Nephron (organoid): ENCODE measurements at regions not wholly inside any gene's neighbourhood (a gene's known extent, or its start where the extent isn't known, plus 50 kb on each side); places are given as distances from the start of the nearest gene placed in this dataset.

Experiments used
- H3K27ac Mint-ChIP-seq, 3 experiments: 2 replicates each; pipeline ENCODE4 v1.8.0; 2020; ENCODE audit warnings: mixed read lengths in 3 of 3, mild to moderate bottlenecking in 2 of 3, moderate library complexity in 1 of 3
- H3K27me3 Mint-ChIP-seq: 2 replicates; pipeline ENCODE4 v1.8.0; 2021; ENCODE audit warnings: low read depth, mild to moderate bottlenecking, moderate library complexity, mixed read lengths
- H3K36me3 Mint-ChIP-seq: 2 replicates; pipeline ENCODE4 v1.8.0; 2020; ENCODE audit warnings: low read depth, mixed read lengths
- H3K4me1 Mint-ChIP-seq: 2 replicates; pipeline ENCODE4 v1.8.0; 2020; ENCODE audit warnings: mixed read lengths
- H3K4me3 Mint-ChIP-seq, 3 experiments: 2 replicates each; pipeline ENCODE4 v1.8.0; 2020; ENCODE audit warnings: mild to moderate bottlenecking in 3 of 3, mixed read lengths in 3 of 3, moderate library complexity in 2 of 3
- H3K9me3 Mint-ChIP-seq: 2 replicates; pipeline ENCODE4 v1.8.0; 2020; ENCODE audit warnings: mixed read lengths
- CTCF ChIP-seq, 3 experiments: fragments of 200-600 bp; sonication (generic); IDR thresholded peaks; one replicate each; pipeline ENCODE4 v1.5.0; 2021; ENCODE audit warnings: antibody characterized with exemption in 3 of 3; ENCODE audit not compliant: unreplicated experiment in 3 of 3

DNA sequence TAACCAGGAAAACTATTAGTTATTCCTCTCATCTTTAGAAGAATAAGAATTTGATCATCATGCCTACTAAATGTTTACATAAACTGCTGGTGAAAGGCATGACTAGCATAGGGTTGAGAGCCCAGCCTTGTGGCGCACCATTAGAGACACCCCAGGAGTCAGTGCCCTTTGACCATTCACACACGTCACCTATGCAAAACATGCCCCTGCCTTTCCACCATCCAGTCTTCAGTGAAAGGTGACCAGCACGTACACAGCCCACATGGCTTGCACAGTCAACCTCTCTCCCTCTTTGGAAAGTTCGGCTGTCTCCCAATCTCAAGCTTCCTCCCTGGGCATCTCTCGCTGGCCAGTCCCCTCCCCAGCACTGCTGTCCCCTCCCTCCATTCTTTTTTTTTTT, 150.3 kb downstream of the ENGASE start:
- Mint-ChIP-seq H3K36me3 (no peaks in the 10 kb centered on the region), H3K4me3 (no peak overlapping the region), H3K27ac (no peak overlapping the region), H3K27me3 (peaks cover 62% of the 10 kb centered on the region), H3K4me1 (peaks cover 19% of the 10 kb centered on the region), H3K9me3 (no peaks in the 10 kb centered on the region)
- no peak for TF ChIP-seq CTCF (IDR thresholded peaks at IDR 0.05; ENCODE audit: unreplicated experiment in 3 of 3)

DNA sequence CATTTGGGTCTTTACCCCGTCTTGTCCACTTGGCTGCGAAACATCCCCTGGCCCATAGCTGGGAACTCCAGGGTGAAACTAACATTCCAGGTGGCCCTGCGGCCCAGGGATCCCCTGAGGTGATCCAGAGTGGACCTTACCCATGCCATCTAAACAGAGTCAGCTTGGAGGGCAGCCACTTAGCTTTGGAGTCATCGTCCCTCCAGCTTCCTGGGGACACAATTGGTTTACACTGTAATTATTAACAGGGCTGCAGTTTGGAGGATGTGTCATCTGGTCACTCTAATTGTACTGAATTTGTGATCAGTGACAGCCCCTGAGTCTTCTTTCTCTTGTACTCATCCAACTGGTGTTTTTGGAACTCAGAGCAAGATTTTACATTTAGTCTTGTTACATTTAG, 149.9 kb downstream of the ENGASE start:
- Mint-ChIP-seq H3K27ac (no peak overlapping the region), H3K27me3 (peaks cover 62% of the 10 kb centered on the region), H3K4me3 (no peak overlapping the region)

GRCh38 chr17:79223953-79224352, 149.3 kb downstream of the ENGASE start:
- no peak for TF ChIP-seq CTCF (IDR thresholded peaks at IDR 0.05; ENCODE audit: unreplicated experiment in 3 of 3)
- Mint-ChIP-seq H3K27ac (no peak overlapping the region), H3K36me3 (no peaks in the 10 kb centered on the region), H3K9me3 (no peaks in the 10 kb centered on the region), H3K4me3 (no peak overlapping the region), H3K27me3 (peaks cover 67% of the 10 kb centered on the region), H3K4me1 (peaks cover 19% of the 10 kb centered on the region)

More for the DNA sequence above, 149.9 kb downstream of the ENGASE start:
- no peaks in the 10 kb centered on the region for H3K9me3 Mint-ChIP-seq
- no peaks in the 10 kb centered on the region for H3K36me3 Mint-ChIP-seq
- peaks cover 19% of the 10 kb centered on the region for H3K4me1 Mint-ChIP-seq
- TF ChIP-seq CTCF (IDR thresholded peaks at IDR 0.05; ENCODE audit: unreplicated experiment in 3 of 3) = no peak

GRCh38 chr17:79223471-79223870, 148.8 kb downstream of the ENGASE start:
- Mint-ChIP-seq H3K4me1 (peaks cover 19% of the 10 kb centered on the region), H3K36me3 (no peaks in the 10 kb centered on the region), H3K9me3 (no peaks in the 10 kb centered on the region), H3K4me3 (no peak overlapping the region), H3K27ac (no peak overlapping the region), H3K27me3 (peaks cover 67% of the 10 kb centered on the region)
- TF ChIP-seq CTCF (IDR thresholded peaks at IDR 0.05; ENCODE audit: unreplicated experiment in 3 of 3) = no peak

- Mint-ChIP-seq H3K36me3 (no peaks in the 10 kb centered on the region), H3K9me3 (no peaks in the 10 kb centered on the region), H3K27me3 (peaks cover 67% of the 10 kb centered on the region), H3K4me1 (peaks cover 19% of the 10 kb centered on the region), H3K4me3 (no peak overlapping the region), H3K27ac (no peak overlapping the region)
- no peak for TF ChIP-seq CTCF (IDR thresholded peaks at IDR 0.05; ENCODE audit: unreplicated experiment in 3 of 3)
These were observed 147.0 kb downstream of the ENGASE start for GRCh38 chr17:79221597-79221996.

DNA sequence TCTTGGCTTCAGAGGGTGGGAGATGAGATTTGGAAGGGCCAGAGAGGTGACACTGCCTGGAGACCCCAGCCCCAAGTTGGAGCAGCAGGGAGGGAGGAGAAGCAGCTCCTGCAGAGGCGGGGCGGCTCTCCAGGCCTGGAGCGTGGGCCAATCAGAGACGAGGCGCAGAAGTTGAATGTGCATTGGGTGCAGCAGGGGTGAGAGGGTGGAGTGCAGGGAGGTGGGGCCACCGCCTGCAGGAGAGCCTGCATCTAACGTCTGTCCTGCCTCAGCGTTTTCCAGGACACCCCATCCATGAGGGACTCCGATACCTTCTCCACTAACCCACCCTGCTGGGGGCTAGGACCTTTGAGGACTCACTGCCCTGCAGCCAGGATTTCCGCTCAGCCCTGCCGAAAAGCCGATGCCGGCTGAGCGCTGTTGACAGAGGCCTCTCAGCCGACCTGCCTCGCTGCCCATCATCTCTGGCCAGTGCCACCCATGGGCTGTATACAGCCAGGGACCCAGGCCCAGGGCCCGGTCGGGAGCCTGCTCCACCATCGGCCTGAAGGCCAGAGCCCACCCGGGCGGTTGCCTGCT, 146.2 kb downstream of the ENGASE start:
- no peaks in the 10 kb centered on the region for H3K9me3 Mint-ChIP-seq
- no peak overlapping the region for H3K27ac Mint-ChIP-seq
- H3K4me1 Mint-ChIP-seq = peaks cover 19% of the 10 kb centered on the region
- peak overlapping the region in 2 of 3 experiments; percentile 41 to 68 for H3K4me3 Mint-ChIP-seq
- no peak for TF ChIP-seq CTCF (IDR thresholded peaks at IDR 0.05; ENCODE audit: unreplicated experiment in 3 of 3)
- H3K27me3 Mint-ChIP-seq = peaks cover 71% of the 10 kb centered on the region
- no peaks in the 10 kb centered on the region for H3K36me3 Mint-ChIP-seq
